HEK293T (cell line): ENCODE measurements at regions not wholly inside any gene's neighbourhood (a gene's known extent, or its start where the extent isn't known, plus 50 kb on each side); places are given as distances from the start of the nearest gene placed in this dataset.

Source experiments
- BHLHE40 ChIP-seq: fragments of 450-650 bp; IDR thresholded peaks from 2 replicates; pipeline ENCODE4 v1.6.1; 2016; ENCODE audit warnings: mild to moderate bottlenecking, moderate library complexity, borderline replicate concordance
- FOXA1 ChIP-seq: fragments of 450-650 bp; IDR thresholded peaks from 2 replicates; pipeline ENCODE4 v1.6.1; 2016; ENCODE audit warnings: mild to moderate bottlenecking
- HDGF ChIP-seq: fragments of 450-650 bp; IDR thresholded peaks from 2 replicates; pipeline ENCODE4 v1.6.1; 2017; ENCODE audit warnings: antibody characterized with exemption, borderline replicate concordance
- SP1 ChIP-seq: fragments of 450-650 bp; IDR thresholded peaks from 2 replicates; pipeline ENCODE4 v1.6.1; 2017
- SUZ12 ChIP-seq: fragments of 450-650 bp; IDR thresholded peaks from 2 replicates; pipeline ENCODE4 v1.6.1; 2016; ENCODE audit warnings: mild to moderate bottlenecking

DNA sequence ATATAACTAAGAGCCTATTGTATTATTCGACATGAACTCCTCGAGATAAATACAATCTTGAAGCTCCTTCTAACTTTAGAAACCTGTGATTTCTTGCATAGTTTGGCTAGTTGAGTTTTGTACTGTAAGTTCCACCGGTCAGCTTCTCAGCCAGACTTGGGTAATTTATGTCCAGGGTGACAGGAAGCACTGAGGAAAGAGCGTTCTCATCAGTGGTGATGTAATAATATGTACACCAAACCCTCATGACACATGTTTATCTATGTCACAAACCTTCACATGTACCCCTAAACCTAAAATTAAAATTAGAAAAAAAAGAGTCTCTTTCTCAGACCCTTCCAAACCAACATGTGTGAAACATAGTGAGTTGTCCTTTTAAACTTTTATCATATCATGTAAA, 205.7 kb downstream of the KCNRG start:
- TF ChIP-seq SUZ12: no peak
- no peak for TF ChIP-seq BHLHE40
- TF ChIP-seq FOXA1: no peak
- TF ChIP-seq SP1: no peak
- no peak for TF ChIP-seq HDGF
